ENCODE measurements at regions not wholly inside any gene's neighbourhood (a gene's known extent, or its start where the extent isn't known, plus 50 kb on each side); places are given as distances from the start of the nearest gene placed in this dataset.
A peak's percentile ranks its signal among the peaks of the same experiment; 100 is the strongest.

DNA sequence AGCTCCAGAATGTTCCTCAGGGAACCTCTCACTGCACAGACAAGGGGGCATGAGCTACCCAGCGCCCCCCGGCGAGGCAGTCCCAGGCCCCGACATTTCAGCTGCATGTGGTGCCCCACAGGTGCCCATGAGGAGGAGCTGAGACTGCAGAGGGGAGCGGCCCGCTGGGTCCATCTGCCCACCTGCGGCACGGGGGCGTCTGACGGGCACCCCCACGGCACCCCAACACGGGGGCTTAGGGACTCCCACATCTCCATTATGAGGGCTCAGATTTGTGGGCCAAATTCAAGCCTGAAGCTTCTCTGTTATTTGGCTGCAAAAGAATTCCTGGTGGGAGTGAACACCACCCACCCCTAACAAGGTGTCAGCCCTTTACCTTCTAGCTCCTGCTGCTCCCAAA is 258.4 kb downstream of the UACA start:
- in situ Hi-C loops (cut with MboI; ENCODE audit: low pct_ligation_motif_present in 1 of 4, low pct_unique_long_range_greater_than_20kb in 1 of 4, low sequenced_read_pairs in 3 of 4) (no loop called here), intact Hi-C loops (cut with DNase I; ENCODE audit: low total_unique reads) (no loop called here)
- Histone ChIP-seq H3K36me3 (no peaks in the 10 kb centered on the region), H3K9me3 (peaks cover under 1 to 3% of the 10 kb centered on the region in 2 donors), H3K27ac (no peak overlapping the region), H3K27me3 (no peaks in the 10 kb centered on the region), H3K4me1 (peaks cover 0 to 29% (median 19%) of the 10 kb centered on the region in 4 donors), H3K4me3 (no peak overlapping the region)
- WGBS, 2 donors (ENCODE audit: low coverage in 1 of 2), result 51% methylated on average over 8 of the region's 12 CpGs; no CpG with 5 or more reads in 1 of the 2 donors
- no peak for DNase-seq
- TF ChIP-seq POLR2AphosphoS5 (IDR thresholded peaks at IDR 0.05) (no peak), EP300 (IDR thresholded peaks at IDR 0.05; ENCODE audit: low read depth) (no peak), CTCF (IDR thresholded peaks at IDR 0.05) (no peak), POLR2A (IDR thresholded peaks at IDR 0.05) (no peak)

- intact Hi-C loops (cut with DNase I; ENCODE audit: low total_unique reads), result no loop called here
- Histone ChIP-seq H3K27ac (peak overlapping the region in 2 of 4 donors; percentile 13 to 17), H3K9me3 (no peaks in the 10 kb centered on the region), H3K4me1 (peaks cover 0 to 29% (median 19%) of the 10 kb centered on the region in 4 donors), H3K4me3 (no peak overlapping the region), H3K36me3 (no peaks in the 10 kb centered on the region), H3K27me3 (no peaks in the 10 kb centered on the region)
- DNase-seq, result peak; percentile 65
- WGBS, 2 donors (ENCODE audit: low coverage in 1 of 2), result 52% methylated on average over 9 of the region's 9 CpGs; no CpG with 5 or more reads in 1 of the 2 donors
- in situ Hi-C loops (cut with MboI; ENCODE audit: low pct_ligation_motif_present in 1 of 4, low pct_unique_long_range_greater_than_20kb in 1 of 4, low sequenced_read_pairs in 3 of 4), result no loop called here
- TF ChIP-seq CTCF (IDR thresholded peaks at IDR 0.05) (no peak), POLR2AphosphoS5 (IDR thresholded peaks at IDR 0.05) (no peak), POLR2A (IDR thresholded peaks at IDR 0.05) (no peak), EP300 (IDR thresholded peaks at IDR 0.05; ENCODE audit: low read depth) (no peak)
Observed at GRCh38 chr15:70504299-70504951, 258.9 kb downstream of the UACA start.

- Histone ChIP-seq H3K9me3 (no peaks in the 10 kb centered on the region), H3K27me3 (no peaks in the 10 kb centered on the region), H3K4me3 (no peak overlapping the region), H3K4me1 (peaks cover 0 to 29% (median 18%) of the 10 kb centered on the region in 4 donors), H3K36me3 (no peaks in the 10 kb centered on the region), H3K27ac (peak overlapping the region in 2 of 4 donors; percentile 13 to 17)
- TF ChIP-seq EP300 (IDR thresholded peaks at IDR 0.05; ENCODE audit: low read depth), result no peak
- TF ChIP-seq POLR2AphosphoS5 (IDR thresholded peaks at IDR 0.05), result no peak
- TF ChIP-seq POLR2A (IDR thresholded peaks at IDR 0.05), result no peak
- no peak for TF ChIP-seq CTCF (IDR thresholded peaks at IDR 0.05)
- no peak for DNase-seq
- intact Hi-C loops (cut with DNase I; ENCODE audit: low total_unique reads) (no loop called here), in situ Hi-C loops (cut with MboI; ENCODE audit: low pct_ligation_motif_present in 1 of 4, low pct_unique_long_range_greater_than_20kb in 1 of 4, low sequenced_read_pairs in 3 of 4) (no loop called here)
- WGBS, 2 donors (ENCODE audit: low coverage in 1 of 2), result 76 to 84% methylated on average over 6 to 10 of the region's 10 CpGs
Observed at GRCh38 chr15:70503798-70504298, 259.5 kb downstream of the UACA start.

DNA sequence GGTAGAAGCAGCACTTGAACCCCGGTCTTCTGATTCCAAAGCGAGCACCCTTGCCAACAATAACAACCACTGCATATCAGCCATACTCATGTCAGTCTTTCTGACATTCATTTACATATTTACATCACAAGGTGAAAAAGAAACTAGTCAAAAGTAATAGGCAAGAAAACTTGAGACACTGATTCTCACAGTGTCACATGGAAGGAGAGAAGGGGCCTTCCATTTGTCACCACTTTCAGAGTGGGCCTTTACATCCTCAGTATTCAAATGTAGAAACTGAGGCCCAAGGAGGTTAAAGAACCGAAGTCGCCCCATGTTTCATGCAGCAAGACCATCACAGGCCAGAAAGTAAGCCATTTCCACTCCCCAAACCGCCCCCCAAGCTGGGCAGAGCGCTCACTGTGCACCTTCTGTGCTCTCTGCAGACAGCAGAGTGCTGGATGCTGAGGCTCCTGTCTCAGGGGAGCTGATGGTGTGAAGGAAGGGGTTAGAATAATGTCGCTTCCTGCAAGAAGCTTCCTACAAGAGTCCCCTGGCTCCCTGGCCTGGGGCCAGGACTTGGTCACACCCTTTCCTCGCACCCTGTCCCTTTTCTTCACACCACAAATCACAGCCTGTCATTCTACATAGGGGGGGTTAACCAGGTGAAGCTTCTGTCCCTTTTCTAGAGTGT is 260.1 kb downstream of the UACA start:
- in situ Hi-C loops (cut with MboI; ENCODE audit: low pct_ligation_motif_present in 1 of 4, low pct_unique_long_range_greater_than_20kb in 1 of 4, low sequenced_read_pairs in 3 of 4), result no loop called here
- no peaks in the 10 kb centered on the region for H3K36me3 ChIP-seq
- intact Hi-C loops (cut with DNase I; ENCODE audit: low total_unique reads), result no loop called here
- no peaks in the 10 kb centered on the region for H3K27me3 ChIP-seq
- H3K4me1 ChIP-seq, result peaks cover 0 to 29% (median 17%) of the 10 kb centered on the region in 4 donors
- TF ChIP-seq POLR2A (IDR thresholded peaks at IDR 0.05), result no peak
- DNase-seq, result no peak
- H3K9me3 ChIP-seq, result no peaks in the 10 kb centered on the region
- no peak overlapping the region for H3K4me3 ChIP-seq
- H3K27ac ChIP-seq, result no peak overlapping the region
- WGBS, 2 donors (ENCODE audit: low coverage in 1 of 2), result 71% methylated on average over 8 of the region's 8 CpGs; no CpG with 5 or more reads in 1 of the 2 donors

Measured in transverse colon (tissue), 4 donors.